Vagina (tissue), 2 donors: ENCODE measurements at regions not wholly inside any gene's neighbourhood (a gene's known extent, or its start where the extent isn't known, plus 50 kb on each side); places are given as distances from the start of the nearest gene placed in this dataset.

Experiments
- DNase-seq, 2 donors: peaks; one replicate each; pipeline ENCODE4 v3.0.0-alpha.2; 2017; ENCODE audit errors: extremely low spot score in 2 of 2
- H3K27ac ChIP-seq: fragments of 200-600 bp; sonication (generic); one replicate; pipeline ENCODE4 v1.5.1; 2019
- H3K27me3 ChIP-seq: fragments of 200-600 bp; sonication (generic); one replicate; pipeline ENCODE4 v1.5.1; 2019
- H3K36me3 ChIP-seq, 2 donors: fragments of 200-600 bp; sonication (generic); one replicate each; pipeline ENCODE4 v1.5.1; 2017 to 2019
- H3K4me1 ChIP-seq: fragments of 200-600 bp; sonication (generic); one replicate; pipeline ENCODE4 v1.5.1; 2019
- H3K4me3 ChIP-seq, 2 donors: fragments of 200-600 bp; sonication (generic); 1 replicate in 1 of 2; 2 replicates in 1 of 2; pipeline ENCODE4 v1.5.1; 2016 to 2019
- H3K9me3 ChIP-seq: fragments of 200-600 bp; sonication (generic); one replicate; pipeline ENCODE4 v1.5.1; 2019
- CTCF ChIP-seq, 3 experiments: fragments of 450-650 bp in 2 of 3; fragments of 200-600 bp in 1 of 3; sonication (generic) in 1 of 3; IDR thresholded peaks; one replicate each; pipeline ENCODE4 v1.5.1; 2017 to 2019; ENCODE audit warnings: antibody characterized with exemption in 3 of 3, mild to moderate bottlenecking in 2 of 3, moderate library complexity in 2 of 3
- POLR2A ChIP-seq, 2 donors: fragments of 450-650 bp; IDR thresholded peaks; one replicate each; pipeline ENCODE4 v1.6.1; 2017; ENCODE audit warnings: antibody characterized with exemption in 2 of 2, mild to moderate bottlenecking in 2 of 2, moderate library complexity in 2 of 2
- POLR2AphosphoS5 ChIP-seq, 2 donors: sonication (generic); formaldehyde crosslinking; IDR thresholded peaks; one replicate each; pipeline ENCODE4 v1.9.0; 2017; ENCODE audit warnings: antibody characterized with exemption in 2 of 2, mild to moderate bottlenecking in 2 of 2, low read depth in 1 of 2; ENCODE audit not compliant: insufficient read depth in 1 of 2
- intact Hi-C: fragments of 100-400 bp; cut with DNase I; formaldehyde crosslinking; loops from one replicate; pipeline ENCODE4 v1.15.1; 2023

GRCh38 chr2:145572238-145572637, 1052.3 kb upstream of the ZEB2 start:
- TF ChIP-seq POLR2AphosphoS5 (IDR thresholded peaks at IDR 0.05; ENCODE audit: insufficient read depth in 1 of 2, low read depth in 1 of 2) (no peak), POLR2A (IDR thresholded peaks at IDR 0.05) (no peak), CTCF (IDR thresholded peaks at IDR 0.05) (no peak)
- intact Hi-C loops = no loop called here
- DNase-seq = no peak
- Histone ChIP-seq H3K4me1 (no peaks in the 10 kb centered on the region), H3K9me3 (no peaks in the 10 kb centered on the region), H3K27ac (no peak overlapping the region), H3K36me3 (no peaks in the 10 kb centered on the region), H3K27me3 (no peaks in the 10 kb centered on the region), H3K4me3 (no peak overlapping the region)

- Histone ChIP-seq H3K4me1 (no peaks in the 10 kb centered on the region), H3K27me3 (no peaks in the 10 kb centered on the region), H3K9me3 (no peaks in the 10 kb centered on the region), H3K27ac (no peak overlapping the region), H3K4me3 (no peak overlapping the region), H3K36me3 (no peaks in the 10 kb centered on the region)
- DNase-seq = no peak
- TF ChIP-seq POLR2AphosphoS5 (IDR thresholded peaks at IDR 0.05; ENCODE audit: insufficient read depth in 1 of 2, low read depth in 1 of 2) = no peak
- TF ChIP-seq CTCF (IDR thresholded peaks at IDR 0.05) = no peak
- TF ChIP-seq POLR2A (IDR thresholded peaks at IDR 0.05) = no peak
- intact Hi-C loops = no loop called here
Observed at GRCh38 chr2:145569108-145569507, 1049.2 kb upstream of the ZEB2 start.

- TF ChIP-seq POLR2A (IDR thresholded peaks at IDR 0.05) (no peak), POLR2AphosphoS5 (IDR thresholded peaks at IDR 0.05; ENCODE audit: insufficient read depth in 1 of 2, low read depth in 1 of 2) (no peak), CTCF (IDR thresholded peaks at IDR 0.05) (no peak)
- intact Hi-C loops = no loop called here
- Histone ChIP-seq H3K9me3 (no peaks in the 10 kb centered on the region), H3K4me3 (no peak overlapping the region), H3K27me3 (no peaks in the 10 kb centered on the region), H3K4me1 (no peaks in the 10 kb centered on the region), H3K27ac (no peak overlapping the region), H3K36me3 (no peaks in the 10 kb centered on the region)
- no peak for DNase-seq
Observed at GRCh38 chr2:145563741-145564615, 1044.1 kb upstream of the ZEB2 start.

- TF ChIP-seq CTCF (IDR thresholded peaks at IDR 0.05) = no peak
- TF ChIP-seq POLR2AphosphoS5 (IDR thresholded peaks at IDR 0.05; ENCODE audit: insufficient read depth in 1 of 2, low read depth in 1 of 2) = no peak
- TF ChIP-seq POLR2A (IDR thresholded peaks at IDR 0.05) = no peak
- Histone ChIP-seq H3K36me3 (no peaks in the 10 kb centered on the region), H3K27me3 (no peaks in the 10 kb centered on the region), H3K4me3 (no peak overlapping the region), H3K27ac (no peak overlapping the region), H3K9me3 (no peaks in the 10 kb centered on the region), H3K4me1 (no peaks in the 10 kb centered on the region)
- DNase-seq = no peak
- intact Hi-C loops = no loop called here
Observed at GRCh38 chr2:145561152-145561551, 1041.2 kb upstream of the ZEB2 start.

GRCh38 chr2:145558617-145559350, 1038.9 kb upstream of the ZEB2 start:
- H3K4me3 ChIP-seq = no peak overlapping the region
- DNase-seq = no peak
- no peaks in the 10 kb centered on the region for H3K9me3 ChIP-seq
- H3K4me1 ChIP-seq = no peaks in the 10 kb centered on the region
- no peak overlapping the region for H3K27ac ChIP-seq
- H3K27me3 ChIP-seq = no peaks in the 10 kb centered on the region
- TF ChIP-seq POLR2AphosphoS5 (IDR thresholded peaks at IDR 0.05; ENCODE audit: insufficient read depth in 1 of 2, low read depth in 1 of 2) = no peak
- TF ChIP-seq POLR2A (IDR thresholded peaks at IDR 0.05) = no peak
- no peak for TF ChIP-seq CTCF (IDR thresholded peaks at IDR 0.05)
- H3K36me3 ChIP-seq = no peaks in the 10 kb centered on the region
- intact Hi-C loops = no loop called here
